GM21717 (cell line): ENCODE measurements at regions not wholly inside any gene's neighbourhood (a gene's known extent, or its start where the extent isn't known, plus 50 kb on each side); places are given as distances from the start of the nearest gene placed in this dataset.
"Not testable (repeated sequence)": the region's sequence is repeated elsewhere in the genome, so short reads cannot be mapped to it uniquely, and the experiment has no call there.

ENCODE experiments used
- ATAC-seq: cut with Tn5 transposase; IDR thresholded peaks from one replicate; pipeline ENCODE4 v1.9.1; 2021; ENCODE audit warnings: mild to moderate bottlenecking, moderate library complexity; ENCODE audit not compliant: unreplicated experiment

GRCh38 chrX:125378205-125378604 is 58.5 kb downstream of the TEX13C start:
- ATAC-seq: no peak

- no peak for ATAC-seq
These were observed 59.1 kb downstream of the TEX13C start for GRCh38 chrX:125378770-125379169.

- no peak for ATAC-seq
These were observed 62.5 kb downstream of the TEX13C start for GRCh38 chrX:125382148-125382628.

GRCh38 chrX:125382889-125383288 is 63.2 kb downstream of the TEX13C start:
- no peak for ATAC-seq

- ATAC-seq: no peak
These were observed 65.2 kb downstream of the TEX13C start for GRCh38 chrX:125384867-125385266.

GRCh38 chrX:125387945-125388344 is 68.3 kb downstream of the TEX13C start:
- no peak for ATAC-seq

GRCh38 chrX:125394449-125394848 is 74.8 kb downstream of the TEX13C start:
- ATAC-seq: no peak

GRCh38 chrX:125395626-125396025 is 76.0 kb downstream of the TEX13C start:
- no peak for ATAC-seq

- no peak for ATAC-seq
These were observed 79.3 kb downstream of the TEX13C start for GRCh38 chrX:125398959-125399440.

- ATAC-seq: no peak
These were observed 83.1 kb downstream of the TEX13C start for GRCh38 chrX:125402807-125403206.

- ATAC-seq: no peak
These were observed 85.0 kb downstream of the TEX13C start for GRCh38 chrX:125404667-125405160.

GRCh38 chrX:125405339-125405738 is 85.7 kb downstream of the TEX13C start:
- ATAC-seq: no peak

GRCh38 chrX:125407314-125407713 is 87.6 kb downstream of the TEX13C start:
- no peak for ATAC-seq

GRCh38 chrX:125420809-125421208 is 101.1 kb downstream of the TEX13C start:
- no peak for ATAC-seq

- no peak for ATAC-seq
These were observed 103.3 kb downstream of the TEX13C start for GRCh38 chrX:125422986-125423385.

- ATAC-seq: no peak
These were observed 104.9 kb downstream of the TEX13C start for GRCh38 chrX:125424536-125424935.

GRCh38 chrX:125436855-125437254 is 117.2 kb downstream of the TEX13C start:
- ATAC-seq: no peak

GRCh38 chrX:125439194-125439849 is 119.7 kb downstream of the TEX13C start:
- ATAC-seq: no peak

GRCh38 chrX:125444659-125445058 is 125.0 kb downstream of the TEX13C start:
- ATAC-seq: no peak

- no peak for ATAC-seq
These were observed 155.8 kb downstream of the TEX13C start for GRCh38 chrX:125475482-125475881.

GRCh38 chrX:125492439-125492838 is 172.8 kb downstream of the TEX13C start:
- no peak for ATAC-seq

GRCh38 chrX:125493004-125493403 is 173.3 kb downstream of the TEX13C start:
- not testable (repeated sequence) for ATAC-seq

- no peak for ATAC-seq
These were observed 178.0 kb downstream of the TEX13C start for GRCh38 chrX:125497667-125498066.
